Gastroesophageal sphincter (tissue), 4 donors: ENCODE measurements at regions not wholly inside any gene's neighbourhood (a gene's known extent, or its start where the extent isn't known, plus 50 kb on each side); places are given as distances from the start of the nearest gene placed in this dataset.
"Not testable (repeated sequence)": the region's sequence is repeated elsewhere in the genome, so short reads cannot be mapped to it uniquely, and the experiment has no call there.

Experiments used
- ATAC-seq: fragments of 150-250 bp; one replicate; pipeline ENCODE4 v1.9.1; 2016; ENCODE audit warnings: mild to moderate bottlenecking, moderate library complexity
- H3K27ac ChIP-seq, 4 donors: fragments of 200-600 bp; sonication (generic) in 3 of 4; 1 replicate in 3 of 4; 2 replicates in 1 of 4; pipeline ENCODE4 v1.5.1; 2016 to 2019
- H3K27me3 ChIP-seq: fragments of 200-600 bp; sonication (generic); one replicate; pipeline ENCODE4 v1.5.1; 2019
- H3K36me3 ChIP-seq, 2 donors: fragments of 200-600 bp; sonication (generic); one replicate each; pipeline ENCODE4 v1.5.1; 2019; ENCODE audit warnings: control low read depth in 1 of 2
- H3K4me1 ChIP-seq, 3 donors: fragments of 200-600 bp; sonication (generic); 1 replicate in 2 of 3; 2 replicates in 1 of 3; pipeline ENCODE4 v1.5.1; 2016 to 2019; ENCODE audit warnings: control low read depth in 2 of 3
- H3K4me3 ChIP-seq, 2 donors: fragments of 200-600 bp; sonication (generic); one replicate each; pipeline ENCODE4 v1.5.1; 2019; ENCODE audit warnings: mild to moderate bottlenecking in 1 of 2, moderate library complexity in 1 of 2
- H3K9me3 ChIP-seq, 3 donors: fragments of 200-600 bp; sonication (generic); one replicate each; pipeline ENCODE4 v1.5.1; 2017 to 2019; ENCODE audit warnings: control low read depth in 2 of 3
- CTCF ChIP-seq, 4 experiments: fragments of 200-600 bp in 2 of 4; fragments of 450-650 bp in 2 of 4; sonication (generic) in 1 of 4; IDR thresholded peaks; one replicate each; pipeline ENCODE4 v1.5.1; 2017 to 2019; ENCODE audit warnings: antibody characterized with exemption in 4 of 4, mild to moderate bottlenecking in 2 of 4, moderate library complexity in 2 of 4
- EP300 ChIP-seq: sonication (generic); formaldehyde crosslinking; IDR thresholded peaks from one replicate; pipeline ENCODE4 v1.6.1; 2017; ENCODE audit warnings: antibody characterized with exemption, mild to moderate bottlenecking
- POLR2A ChIP-seq, 2 donors: fragments of 450-650 bp; IDR thresholded peaks; one replicate each; pipeline ENCODE4 v1.6.1; 2017; ENCODE audit warnings: antibody characterized with exemption in 2 of 2, mild to moderate bottlenecking in 2 of 2, moderate library complexity in 1 of 2
- POLR2AphosphoS5 ChIP-seq: sonication (generic); formaldehyde crosslinking; IDR thresholded peaks from one replicate; pipeline ENCODE4 v1.6.1; 2017; ENCODE audit warnings: antibody characterized with exemption
- WGBS, 2 donors: methylation state at CpG; one replicate each; pipeline ENCODE4 v1.1.5; 2018; ENCODE audit warnings: low coverage in 1 of 2; 5-methylcytosine and 5-hydroxymethylcytosine counted together

- no peak for TF ChIP-seq POLR2AphosphoS5
- Histone ChIP-seq H3K36me3 (no peaks in the 10 kb centered on the region), H3K27me3 (no peaks in the 10 kb centered on the region), H3K4me1 (no peaks in the 10 kb centered on the region), H3K27ac (no peak overlapping the region), H3K4me3 (no peak overlapping the region), H3K9me3 (no peaks in the 10 kb centered on the region)
- WGBS, 2 donors: 89% methylated on average over 1 of the region's 1 CpG; no CpG with 5 or more reads in 1 of the 2 donors
- no peak for ATAC-seq
Observed at GRCh38 chrX:16067886-16068515, 55.4 kb upstream of the GRPR start.

GRCh38 chrX:16063921-16064320, 59.4 kb upstream of the GRPR start:
- no CpG with 5 or more reads among the region's 1 CpG for WGBS, 2 donors
- H3K9me3 ChIP-seq: no peaks in the 10 kb centered on the region
- no peak overlapping the region for H3K27ac ChIP-seq
- ATAC-seq: no peak
- no peaks in the 10 kb centered on the region for H3K4me1 ChIP-seq
- no peaks in the 10 kb centered on the region for H3K27me3 ChIP-seq
- no peaks in the 10 kb centered on the region for H3K36me3 ChIP-seq
- no peak for TF ChIP-seq POLR2A (IDR thresholded peaks at IDR 0.05)
- TF ChIP-seq EP300: no peak
- no peak for TF ChIP-seq CTCF (IDR thresholded peaks at IDR 0.05)
- TF ChIP-seq POLR2AphosphoS5: no peak
- H3K4me3 ChIP-seq: no peak overlapping the region

GRCh38 chrX:16063141-16063540, 60.2 kb upstream of the GRPR start:
- no peaks in the 10 kb centered on the region for H3K9me3 ChIP-seq
- H3K4me1 ChIP-seq: no peaks in the 10 kb centered on the region
- TF ChIP-seq CTCF (IDR thresholded peaks at IDR 0.05) (no peak), POLR2AphosphoS5 (no peak), EP300 (no peak), POLR2A (IDR thresholded peaks at IDR 0.05) (no peak)
- no peak overlapping the region for H3K4me3 ChIP-seq
- ATAC-seq: no peak
- no peak overlapping the region for H3K27ac ChIP-seq
- WGBS, 2 donors: 90% methylated on average over 2 of the region's 2 CpGs; no CpG with 5 or more reads in 1 of the 2 donors
- no peaks in the 10 kb centered on the region for H3K27me3 ChIP-seq
- H3K36me3 ChIP-seq: no peaks in the 10 kb centered on the region

- H3K9me3 ChIP-seq: no peaks in the 10 kb centered on the region
- H3K36me3 ChIP-seq: no peaks in the 10 kb centered on the region
- ATAC-seq: no peak
- no peak overlapping the region for H3K4me3 ChIP-seq
- no peaks in the 10 kb centered on the region for H3K4me1 ChIP-seq
- H3K27ac ChIP-seq: no peak overlapping the region
- WGBS, 2 donors: 71 to 97% methylated on average over 1 to 3 of the region's 3 CpGs
- TF ChIP-seq CTCF (IDR thresholded peaks at IDR 0.05): no peak
- H3K27me3 ChIP-seq: no peaks in the 10 kb centered on the region
Observed at GRCh38 chrX:16061296-16061695, 62.1 kb upstream of the GRPR start.

GRCh38 chrX:16060252-16060651, 63.1 kb upstream of the GRPR start:
- H3K27me3 ChIP-seq: no peaks in the 10 kb centered on the region
- H3K4me3 ChIP-seq: no peak overlapping the region
- no peak for ATAC-seq
- H3K9me3 ChIP-seq: no peaks in the 10 kb centered on the region
- H3K4me1 ChIP-seq: no peaks in the 10 kb centered on the region
- H3K27ac ChIP-seq: no peak overlapping the region
- TF ChIP-seq POLR2AphosphoS5: no peak
- TF ChIP-seq POLR2A (IDR thresholded peaks at IDR 0.05): no peak
- TF ChIP-seq EP300: no peak
- TF ChIP-seq CTCF (IDR thresholded peaks at IDR 0.05): no peak
- WGBS, 2 donors: 20 to 40% methylated on average over 1 of the region's 2 CpGs
- no peaks in the 10 kb centered on the region for H3K36me3 ChIP-seq

- not testable (repeated sequence) for H3K27ac ChIP-seq, H3K27me3 ChIP-seq, H3K36me3 ChIP-seq, H3K4me3 ChIP-seq, ATAC-seq, H3K4me1 ChIP-seq, H3K9me3 ChIP-seq
- WGBS, 2 donors: 77 to 85% methylated on average over 5 to 7 of the region's 9 CpGs
Observed at GRCh38 chrX:16049126-16049525, 74.2 kb upstream of the GRPR start.
